ENCODE measurements at regions not wholly inside any gene's neighbourhood (a gene's known extent, or its start where the extent isn't known, plus 50 kb on each side); places are given as distances from the start of the nearest gene placed in this dataset.
A peak's percentile ranks its signal among the peaks of the same experiment; 100 is the strongest.

DNA sequence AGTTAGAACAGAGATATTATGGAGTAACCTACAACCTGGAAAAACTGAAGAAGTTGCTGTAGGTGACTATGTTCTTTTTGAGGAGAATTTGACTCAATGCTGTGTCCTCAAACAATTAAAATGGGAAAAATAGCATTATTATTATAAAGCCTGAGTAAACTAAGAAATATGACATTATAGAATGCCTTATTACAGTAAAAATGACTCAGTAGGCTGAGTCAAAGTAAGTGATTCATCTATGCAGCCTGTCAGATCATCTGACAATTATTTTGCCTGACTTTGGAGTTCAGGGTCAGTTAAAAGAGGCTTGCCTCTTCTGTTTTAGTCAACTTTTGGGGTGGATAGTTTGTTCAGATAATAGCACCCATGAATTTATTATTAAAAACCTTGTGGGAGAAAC lies 150.8 kb upstream of the PTGFR start:
- TF ChIP-seq, protein P1, sequence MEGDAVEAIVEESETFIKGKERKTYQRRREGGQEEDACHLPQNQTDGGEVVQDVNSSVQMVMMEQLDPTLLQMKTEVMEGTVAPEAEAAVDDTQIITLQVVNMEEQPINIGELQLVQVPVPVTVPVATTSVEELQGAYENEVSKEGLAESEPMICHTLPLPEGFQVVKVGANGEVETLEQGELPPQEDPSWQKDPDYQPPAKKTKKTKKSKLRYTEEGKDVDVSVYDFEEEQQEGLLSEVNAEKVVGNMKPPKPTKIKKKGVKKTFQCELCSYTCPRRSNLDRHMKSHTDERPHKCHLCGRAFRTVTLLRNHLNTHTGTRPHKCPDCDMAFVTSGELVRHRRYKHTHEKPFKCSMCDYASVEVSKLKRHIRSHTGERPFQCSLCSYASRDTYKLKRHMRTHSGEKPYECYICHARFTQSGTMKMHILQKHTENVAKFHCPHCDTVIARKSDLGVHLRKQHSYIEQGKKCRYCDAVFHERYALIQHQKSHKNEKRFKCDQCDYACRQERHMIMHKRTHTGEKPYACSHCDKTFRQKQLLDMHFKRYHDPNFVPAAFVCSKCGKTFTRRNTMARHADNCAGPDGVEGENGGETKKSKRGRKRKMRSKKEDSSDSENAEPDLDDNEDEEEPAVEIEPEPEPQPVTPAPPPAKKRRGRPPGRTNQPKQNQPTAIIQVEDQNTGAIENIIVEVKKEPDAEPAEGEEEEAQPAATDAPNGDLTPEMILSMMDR (IDR thresholded peaks at IDR 0.05; ENCODE audit: low read length, missing control alignments): no peak
- H3K4me3 ChIP-seq (replicated peaks; ENCODE audit: low read depth, low read length): no peak overlapping the region
- DNase-seq (ENCODE audit: low read depth): peak; percentile 61

DNA sequence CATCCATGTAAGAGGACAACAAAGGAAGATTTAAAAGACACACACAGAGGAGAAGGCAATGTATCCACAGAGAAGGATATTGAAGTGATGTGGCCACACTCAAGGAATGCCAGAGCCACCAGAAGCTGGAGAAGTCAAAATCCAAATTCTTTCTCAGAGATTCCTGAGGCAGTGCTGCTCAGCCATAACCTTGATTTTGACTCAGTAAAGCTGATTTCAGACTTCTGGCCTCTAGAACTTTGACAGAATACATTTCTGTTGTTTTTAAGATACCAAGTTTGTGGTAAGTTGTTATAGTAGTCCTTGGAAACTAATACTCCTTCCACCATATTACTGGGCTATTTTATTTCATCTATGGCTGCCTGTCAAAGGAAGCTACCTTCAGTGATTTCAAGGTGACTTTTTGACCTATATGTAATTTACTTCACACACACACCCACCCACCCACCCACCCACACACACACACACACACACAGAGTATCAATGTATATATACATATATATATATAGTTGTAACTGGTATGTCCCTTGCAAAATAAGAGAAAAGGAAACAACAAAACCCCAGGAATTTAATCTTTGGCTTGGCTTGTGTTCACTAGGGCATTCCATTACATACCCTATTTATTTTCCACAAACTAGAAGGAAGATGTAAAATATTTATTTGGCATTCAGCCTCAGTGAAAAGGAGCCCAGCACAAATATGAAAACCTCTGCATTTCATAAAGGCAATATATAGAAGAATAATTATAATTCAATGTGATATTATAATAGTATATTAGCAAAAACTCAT lies 142.1 kb upstream of the PTGFR start:
- peak; percentile 56 for DNase-seq (ENCODE audit: low read depth)
- TF ChIP-seq, protein P1 (IDR thresholded peaks at IDR 0.05; ENCODE audit: low read length, missing control alignments): no peak
- no peak overlapping the region for H3K4me3 ChIP-seq (replicated peaks; ENCODE audit: low read depth, low read length)

DNA sequence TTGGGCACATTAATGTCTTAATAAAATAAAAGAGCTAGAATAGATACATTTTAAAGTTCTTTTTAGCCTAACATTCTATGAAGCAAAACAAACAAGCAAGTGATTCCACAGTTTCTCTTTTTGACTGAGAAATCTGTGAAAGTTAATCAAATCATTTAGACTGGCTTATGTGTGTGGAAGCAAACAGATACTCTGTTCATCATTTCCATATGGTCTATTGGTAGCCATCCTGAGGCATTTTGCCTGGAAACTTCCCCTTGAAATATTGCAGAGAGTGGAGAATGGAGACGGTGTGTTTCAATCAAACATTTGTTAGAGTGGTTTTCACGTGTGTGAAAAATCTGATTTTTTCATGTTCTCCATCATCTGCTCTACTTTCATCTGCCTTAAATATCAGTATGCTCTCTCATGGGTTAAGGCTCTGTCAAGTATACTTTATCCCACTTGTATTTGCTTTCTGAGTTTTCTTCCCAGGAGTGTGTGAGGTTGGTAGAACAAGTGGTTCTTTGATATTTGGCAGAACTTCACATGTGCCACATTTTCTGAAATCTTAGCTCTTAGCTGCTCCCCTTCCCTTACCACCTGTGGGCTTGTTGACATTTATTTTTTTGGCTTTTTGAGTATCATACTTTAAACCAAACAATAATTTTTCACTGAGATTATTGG lies 139.1 kb upstream of the PTGFR start:
- TF ChIP-seq, protein P1 (IDR thresholded peaks at IDR 0.05; ENCODE audit: low read length, missing control alignments): no peak
- no peak overlapping the region for H3K4me3 ChIP-seq (replicated peaks; ENCODE audit: low read depth, low read length)
- DNase-seq (ENCODE audit: low read depth): no peak

DNA sequence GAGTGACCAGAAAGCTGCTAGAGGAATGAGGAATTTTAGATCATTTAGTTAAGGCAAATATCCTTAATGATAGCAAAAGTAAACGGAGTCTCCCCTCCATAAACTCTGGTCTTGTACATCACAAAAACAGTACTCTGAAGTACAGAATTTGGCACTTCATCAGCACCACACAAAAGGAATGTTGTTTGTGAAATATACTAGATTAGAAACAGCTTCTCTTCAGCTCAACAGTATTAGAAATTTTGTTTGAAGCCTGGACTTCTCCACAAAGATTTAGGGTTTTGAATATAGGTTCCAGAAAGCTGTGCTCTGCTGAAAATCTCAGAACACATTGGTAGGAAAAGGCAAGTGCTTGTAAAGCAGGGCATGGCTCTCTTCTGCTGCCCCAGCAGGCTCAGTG lies 135.1 kb upstream of the PTGFR start:
- TF ChIP-seq, protein P1 (IDR thresholded peaks at IDR 0.05; ENCODE audit: low read length, missing control alignments): no peak
- DNase-seq (ENCODE audit: low read depth): peak; percentile 24
- no peak overlapping the region for H3K4me3 ChIP-seq (replicated peaks; ENCODE audit: low read depth, low read length)

DNA sequence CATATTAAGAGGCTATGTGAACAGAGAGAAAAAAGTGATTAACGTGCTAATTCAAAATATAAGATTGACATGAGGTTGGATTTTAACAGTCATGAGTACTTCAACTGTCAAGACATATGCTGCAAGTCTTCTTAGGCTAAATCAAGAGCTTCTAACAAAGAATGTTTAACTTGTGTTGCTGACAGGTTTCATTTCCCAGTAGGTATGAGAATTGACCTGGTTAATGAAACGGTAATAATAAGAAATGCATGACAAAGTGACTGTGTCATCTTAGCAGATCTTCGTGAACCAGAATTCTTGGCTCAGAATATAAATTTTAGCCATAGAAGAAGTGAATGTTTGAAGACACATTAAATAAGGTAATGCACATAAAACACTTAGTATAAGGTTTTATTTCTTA lies 132.6 kb upstream of the PTGFR start:
- TF ChIP-seq, protein P1 (IDR thresholded peaks at IDR 0.05; ENCODE audit: low read length, missing control alignments): no peak
- no peak for DNase-seq (ENCODE audit: low read depth)
- no peak overlapping the region for H3K4me3 ChIP-seq (replicated peaks; ENCODE audit: low read depth, low read length)

DNA sequence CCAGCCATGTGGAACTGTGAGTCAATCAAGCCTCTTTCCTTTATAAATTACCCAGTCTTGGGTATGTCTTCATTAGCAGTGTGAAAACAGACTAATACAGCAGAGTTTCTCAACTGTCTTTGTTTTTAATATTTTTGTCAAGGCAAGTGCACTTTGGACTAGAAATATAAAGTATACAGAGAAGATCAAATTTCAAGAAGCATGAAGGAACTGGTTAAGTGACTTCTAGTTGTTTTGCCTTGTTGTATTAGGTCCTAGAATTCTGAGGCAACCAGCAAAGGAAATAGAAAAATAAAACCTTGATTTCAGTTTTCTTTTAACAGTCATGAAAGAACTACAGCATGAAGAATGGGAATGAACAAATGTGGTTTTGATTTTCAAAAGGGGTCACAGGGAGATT lies 131.1 kb upstream of the PTGFR start:
- no peak for DNase-seq (ENCODE audit: low read depth)
- TF ChIP-seq, protein P1 (IDR thresholded peaks at IDR 0.05; ENCODE audit: low read length, missing control alignments): no peak
- no peak overlapping the region for H3K4me3 ChIP-seq (replicated peaks; ENCODE audit: low read depth, low read length)
